ENCODE measurements at regions not wholly inside any gene's neighbourhood (a gene's known extent, or its start where the extent isn't known, plus 50 kb on each side); places are given as distances from the start of the nearest gene placed in this dataset.

GRCh38 chr7:84589012-84589411 lies 394.4 kb upstream of the SEMA3A start:
- TF ChIP-seq POLR2A (IDR thresholded peaks at IDR 0.05; ENCODE audit: low read length) (no peak), TFCP2L1 (CRISPR knock-in tag; IDR thresholded peaks at IDR 0.05) (no peak), CEBPB (IDR thresholded peaks at IDR 0.05) (no peak), RFX5 (IDR thresholded peaks at IDR 0.05) (no peak), EP300 (IDR thresholded peaks at IDR 0.05) (no peak), MYC (IDR thresholded peaks at IDR 0.05; ENCODE audit: borderline replicate concordance, low read length) (no peak), ELK1 (IDR thresholded peaks at IDR 0.05; ENCODE audit: low read depth, low read length) (no peak)
- TF ChIP-seq, protein P1, sequence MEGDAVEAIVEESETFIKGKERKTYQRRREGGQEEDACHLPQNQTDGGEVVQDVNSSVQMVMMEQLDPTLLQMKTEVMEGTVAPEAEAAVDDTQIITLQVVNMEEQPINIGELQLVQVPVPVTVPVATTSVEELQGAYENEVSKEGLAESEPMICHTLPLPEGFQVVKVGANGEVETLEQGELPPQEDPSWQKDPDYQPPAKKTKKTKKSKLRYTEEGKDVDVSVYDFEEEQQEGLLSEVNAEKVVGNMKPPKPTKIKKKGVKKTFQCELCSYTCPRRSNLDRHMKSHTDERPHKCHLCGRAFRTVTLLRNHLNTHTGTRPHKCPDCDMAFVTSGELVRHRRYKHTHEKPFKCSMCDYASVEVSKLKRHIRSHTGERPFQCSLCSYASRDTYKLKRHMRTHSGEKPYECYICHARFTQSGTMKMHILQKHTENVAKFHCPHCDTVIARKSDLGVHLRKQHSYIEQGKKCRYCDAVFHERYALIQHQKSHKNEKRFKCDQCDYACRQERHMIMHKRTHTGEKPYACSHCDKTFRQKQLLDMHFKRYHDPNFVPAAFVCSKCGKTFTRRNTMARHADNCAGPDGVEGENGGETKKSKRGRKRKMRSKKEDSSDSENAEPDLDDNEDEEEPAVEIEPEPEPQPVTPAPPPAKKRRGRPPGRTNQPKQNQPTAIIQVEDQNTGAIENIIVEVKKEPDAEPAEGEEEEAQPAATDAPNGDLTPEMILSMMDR (IDR thresholded peaks at IDR 0.05): no peak
- TF ChIP-seq, protein P2, sequence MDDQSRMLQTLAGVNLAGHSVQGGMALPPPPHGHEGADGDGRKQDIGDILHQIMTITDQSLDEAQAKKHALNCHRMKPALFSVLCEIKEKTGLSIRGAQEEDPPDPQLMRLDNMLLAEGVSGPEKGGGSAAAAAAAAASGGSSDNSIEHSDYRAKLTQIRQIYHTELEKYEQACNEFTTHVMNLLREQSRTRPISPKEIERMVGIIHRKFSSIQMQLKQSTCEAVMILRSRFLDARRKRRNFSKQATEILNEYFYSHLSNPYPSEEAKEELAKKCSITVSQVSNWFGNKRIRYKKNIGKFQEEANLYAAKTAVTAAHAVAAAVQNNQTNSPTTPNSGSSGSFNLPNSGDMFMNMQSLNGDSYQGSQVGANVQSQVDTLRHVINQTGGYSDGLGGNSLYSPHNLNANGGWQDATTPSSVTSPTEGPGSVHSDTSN (IDR thresholded peaks at IDR 0.05): no peak
